GM18498 (cell line): ENCODE measurements at regions not wholly inside any gene's neighbourhood (a gene's known extent, or its start where the extent isn't known, plus 50 kb on each side); places are given as distances from the start of the nearest gene placed in this dataset.

Experiments used
- ATAC-seq: cut with Tn5 transposase; IDR thresholded peaks from one replicate; pipeline ENCODE4 v1.9.1; 2021; ENCODE audit warnings: mild to moderate bottlenecking, moderate library complexity; ENCODE audit not compliant: unreplicated experiment

GRCh38 chr13:99862244-99862643 is 109.3 kb downstream of the ZIC5 start:
- ATAC-seq, result no peak

- ATAC-seq, result no peak
Observed at GRCh38 chr13:99861771-99862170, 109.8 kb downstream of the ZIC5 start.

- no peak for ATAC-seq
Observed at GRCh38 chr13:99860745-99861144, 110.8 kb downstream of the ZIC5 start.

GRCh38 chr13:99859178-99860177 is 112.1 kb downstream of the ZIC5 start:
- peak; percentile 98 for ATAC-seq

- ATAC-seq, result no peak
Observed at GRCh38 chr13:99857738-99858137, 113.8 kb downstream of the ZIC5 start.

GRCh38 chr13:99855526-99856420 is 115.8 kb downstream of the ZIC5 start:
- ATAC-seq, result no peak

GRCh38 chr13:99854366-99854765 is 117.2 kb downstream of the ZIC5 start:
- no peak for ATAC-seq

GRCh38 chr13:99847318-99847750 is 124.2 kb downstream of the ZIC5 start:
- no peak for ATAC-seq

- ATAC-seq, result no peak
Observed at GRCh38 chr13:99845161-99845874, 126.2 kb downstream of the ZIC5 start.

GRCh38 chr13:99844421-99844820 is 127.1 kb downstream of the ZIC5 start:
- ATAC-seq, result no peak

- no peak for ATAC-seq
Observed at GRCh38 chr13:99843872-99844271, 127.7 kb downstream of the ZIC5 start.

GRCh38 chr13:99842405-99842804 is 129.2 kb downstream of the ZIC5 start:
- no peak for ATAC-seq

- no peak for ATAC-seq
Observed at GRCh38 chr13:99836291-99836690, 135.3 kb downstream of the ZIC5 start.

GRCh38 chr13:99835442-99835841 is 136.1 kb downstream of the ZIC5 start:
- no peak for ATAC-seq

- no peak for ATAC-seq
Observed at GRCh38 chr13:99834246-99834645, 137.3 kb downstream of the ZIC5 start.

GRCh38 chr13:99832347-99832746 is 139.2 kb downstream of the ZIC5 start:
- no peak for ATAC-seq

- no peak for ATAC-seq
Observed at GRCh38 chr13:99830931-99831330, 140.6 kb downstream of the ZIC5 start.

GRCh38 chr13:99829593-99830239 is 141.9 kb downstream of the ZIC5 start:
- no peak for ATAC-seq

GRCh38 chr13:99829161-99829560 is 142.4 kb downstream of the ZIC5 start:
- no peak for ATAC-seq

- no peak for ATAC-seq
Observed at GRCh38 chr13:99828735-99829134, 142.8 kb downstream of the ZIC5 start.
